OCI-LY1 (cell line): ENCODE measurements at regions not wholly inside any gene's neighbourhood (a gene's known extent, or its start where the extent isn't known, plus 50 kb on each side); places are given as distances from the start of the nearest gene placed in this dataset.

Experiments
- CTCF ChIP-seq: fragments of 200-600 bp; sonication (generic), shearing (Covaris generic); IDR thresholded peaks from 2 replicates; pipeline ENCODE4 v1.5.1; 2017; ENCODE audit warnings: mild to moderate bottlenecking, antibody characterized with exemption, low read length, moderate library complexity, mixed read lengths
- EZH2 ChIP-seq: fragments of 200-600 bp; sonication (generic), shearing (Covaris generic); IDR thresholded peaks from 2 replicates; pipeline ENCODE4 v1.8.0; 2017; ENCODE audit warnings: borderline replicate concordance, mixed run types, mild to moderate bottlenecking, antibody characterized with exemption, low read length, moderate library complexity, mixed read lengths

GRCh38 chr10:44685747-44686146 lies 225.4 kb upstream of the TMEM72 start:
- TF ChIP-seq CTCF, result no peak
- no peak for TF ChIP-seq EZH2
